Immature natural killer cell (primary cell): ENCODE measurements at regions not wholly inside any gene's neighbourhood (a gene's known extent, or its start where the extent isn't known, plus 50 kb on each side); places are given as distances from the start of the nearest gene placed in this dataset.

Experiments used
- DNase-seq, 3 donors: peaks; one replicate each; pipeline ENCODE4 v3.0.0; 2022; ENCODE audit warnings: mixed read lengths in 1 of 3
- H3K27ac Mint-ChIP-seq, 6 donors: one replicate each; pipeline ENCODE4 v1.8.0; 2020; ENCODE audit warnings: mixed read lengths in 6 of 6, mild to moderate bottlenecking in 5 of 6, inconsistent platforms in 4 of 6, moderate library complexity in 3 of 6
- H3K27me3 Mint-ChIP-seq, 3 donors: one replicate each; pipeline ENCODE4 v1.8.0; 2020 to 2021; ENCODE audit warnings: low read depth in 3 of 3, mild to moderate bottlenecking in 3 of 3, mixed read lengths in 3 of 3, moderate library complexity in 3 of 3, inconsistent platforms in 1 of 3
- H3K36me3 Mint-ChIP-seq, 3 donors: one replicate each; pipeline ENCODE4 v1.8.0; 2020; ENCODE audit warnings: mixed read lengths in 3 of 3, inconsistent platforms in 2 of 3, mild to moderate bottlenecking in 2 of 3
- H3K4me1 Mint-ChIP-seq, 2 donors: one replicate each; pipeline ENCODE4 v1.8.0; 2020; ENCODE audit warnings: inconsistent platforms in 2 of 2, mild to moderate bottlenecking in 2 of 2, mixed read lengths in 2 of 2, moderate library complexity in 1 of 2
- H3K4me3 Mint-ChIP-seq, 5 donors: one replicate each; pipeline ENCODE4 v1.8.0; 2020; ENCODE audit warnings: mild to moderate bottlenecking in 5 of 5, mixed read lengths in 5 of 5, inconsistent platforms in 3 of 5, moderate library complexity in 3 of 5
- H3K9me3 Mint-ChIP-seq, 6 donors: one replicate each; pipeline ENCODE4 v1.8.0; 2020; ENCODE audit warnings: mild to moderate bottlenecking in 6 of 6, mixed read lengths in 6 of 6, inconsistent platforms in 4 of 6, moderate library complexity in 3 of 6

GRCh38 chr2:34901739-34902138 lies 1302.6 kb upstream of the FAM98A start:
- peaks cover 0 to 40% (median 7%) of the 10 kb centered on the region in 6 donors for H3K9me3 Mint-ChIP-seq
- no peaks in the 10 kb centered on the region for H3K4me1 Mint-ChIP-seq
- H3K4me3 Mint-ChIP-seq = no peak overlapping the region
- H3K27me3 Mint-ChIP-seq = peaks cover 0 to 2% (median 0%) of the 10 kb centered on the region in 3 donors
- no peak for DNase-seq
- H3K27ac Mint-ChIP-seq = no peak overlapping the region
- H3K36me3 Mint-ChIP-seq = no peaks in the 10 kb centered on the region

- Mint-ChIP-seq H3K36me3 (no peaks in the 10 kb centered on the region), H3K27me3 (no peaks in the 10 kb centered on the region)
These were observed 1300.0 kb upstream of the FAM98A start for GRCh38 chr2:34899079-34899478.

DNA sequence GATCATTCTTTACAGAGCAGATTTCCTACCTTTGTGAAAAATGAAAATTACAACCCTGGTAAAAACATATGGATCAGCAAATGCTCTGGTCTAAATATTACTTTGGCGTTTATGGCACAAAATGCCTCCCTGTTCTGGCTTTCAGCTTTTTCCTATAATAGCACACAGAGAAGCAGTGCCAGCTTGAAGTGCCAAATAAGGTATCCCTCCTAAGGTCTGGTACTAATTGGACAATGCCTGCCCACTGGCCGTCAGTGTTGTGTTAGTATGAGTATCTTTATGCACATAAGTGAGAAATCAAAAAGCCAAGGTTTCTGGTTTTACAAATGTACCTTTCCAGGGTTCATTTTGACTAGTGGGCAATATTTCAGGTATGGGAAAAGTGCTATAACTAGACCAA lies 1293.7 kb upstream of the FAM98A start:
- no peaks in the 10 kb centered on the region for H3K4me1 Mint-ChIP-seq
- no peak overlapping the region for H3K4me3 Mint-ChIP-seq
- no peak overlapping the region for H3K27ac Mint-ChIP-seq

More at GRCh38 chr2:34899079-34899478, 1300.0 kb upstream of the FAM98A start:
- Mint-ChIP-seq H3K4me3 (no peak overlapping the region), H3K4me1 (no peaks in the 10 kb centered on the region), H3K9me3 (peaks cover 0 to 23% (median 7%) of the 10 kb centered on the region in 6 donors), H3K27ac (no peak overlapping the region)
- DNase-seq = no peak

GRCh38 chr2:34892256-34892655 lies 1293.2 kb upstream of the FAM98A start:
- no peak for DNase-seq
- Mint-ChIP-seq H3K27me3 (no peaks in the 10 kb centered on the region), H3K4me3 (no peak overlapping the region), H3K27ac (no peak overlapping the region), H3K36me3 (no peaks in the 10 kb centered on the region), H3K9me3 (peaks cover 3 to 19% (median 9%) of the 10 kb centered on the region in 6 donors), H3K4me1 (no peaks in the 10 kb centered on the region)

More for the DNA sequence above, 1293.7 kb upstream of the FAM98A start:
- H3K9me3 Mint-ChIP-seq = peaks cover 3 to 19% (median 10%) of the 10 kb centered on the region in 6 donors
- H3K27me3 Mint-ChIP-seq = no peaks in the 10 kb centered on the region
- H3K36me3 Mint-ChIP-seq = no peaks in the 10 kb centered on the region
- no peak for DNase-seq

DNA sequence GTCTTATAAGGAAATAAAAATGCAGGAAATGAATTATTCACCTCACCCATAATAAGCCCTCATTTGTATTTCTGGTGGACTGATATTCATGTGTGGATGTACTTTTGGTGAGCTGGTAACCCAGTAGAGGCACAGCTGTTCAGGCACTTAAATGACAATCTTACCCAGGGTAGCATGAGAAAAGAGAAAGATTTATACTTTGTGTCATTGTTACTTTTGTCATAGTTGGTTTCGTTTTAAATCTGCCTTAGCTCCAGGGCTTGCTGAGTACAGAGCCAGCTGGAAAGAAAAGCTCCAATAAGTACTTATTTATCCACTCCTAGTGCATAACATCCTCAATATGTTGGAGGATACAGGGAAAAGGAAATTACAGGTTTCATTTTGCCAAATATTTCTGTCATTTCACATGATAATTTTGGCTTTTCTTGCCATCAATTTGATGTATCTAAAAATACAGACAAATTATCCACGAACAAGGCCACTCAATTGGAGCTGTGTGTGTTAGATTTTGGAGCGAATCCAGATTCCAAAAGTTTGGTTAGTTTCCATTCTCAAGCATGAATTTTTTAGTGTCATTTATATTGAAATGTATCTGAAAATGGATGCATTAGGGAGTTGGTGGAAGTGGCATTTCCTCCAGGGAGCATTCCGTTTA lies 1276.1 kb upstream of the FAM98A start:
- Mint-ChIP-seq H3K4me1 (no peaks in the 10 kb centered on the region), H3K27me3 (no peaks in the 10 kb centered on the region), H3K27ac (no peak overlapping the region), H3K36me3 (peaks cover 0 to 4% (median 0%) of the 10 kb centered on the region in 3 donors), H3K9me3 (peaks cover 6 to 18% (median 8%) of the 10 kb centered on the region in 6 donors), H3K4me3 (no peak overlapping the region)
- DNase-seq = no peak

DNA sequence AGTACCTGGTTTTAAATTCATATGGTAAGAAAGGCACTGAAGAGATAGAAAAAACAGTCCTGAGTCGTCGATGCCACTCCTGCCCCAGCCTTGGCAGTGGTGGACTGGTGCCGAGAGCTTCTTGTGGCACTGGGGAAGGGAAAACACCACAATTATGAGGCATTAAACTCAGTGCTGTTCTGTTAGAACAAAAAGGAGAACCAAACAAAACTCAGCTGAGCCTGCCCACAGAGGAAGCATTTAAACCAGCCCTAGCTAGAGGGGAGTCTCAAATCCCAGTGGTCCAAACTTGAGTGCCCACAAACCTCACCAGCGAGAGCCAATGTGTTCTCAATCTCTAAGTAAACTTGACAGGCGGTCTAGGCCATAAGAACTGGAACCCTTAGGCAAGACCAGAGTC lies 1254.5 kb upstream of the FAM98A start:
- peaks cover 15 to 59% (median 26%) of the 10 kb centered on the region in 6 donors for H3K9me3 Mint-ChIP-seq
- no peak overlapping the region for H3K4me3 Mint-ChIP-seq
- H3K36me3 Mint-ChIP-seq = peaks cover 0 to 5% (median 0%) of the 10 kb centered on the region in 3 donors
- no peak for DNase-seq
- H3K4me1 Mint-ChIP-seq = no peaks in the 10 kb centered on the region
- no peak overlapping the region for H3K27ac Mint-ChIP-seq
- peaks cover 0 to 1% (median 0%) of the 10 kb centered on the region in 3 donors for H3K27me3 Mint-ChIP-seq

GRCh38 chr2:34851804-34852203 lies 1252.7 kb upstream of the FAM98A start:
- no peaks in the 10 kb centered on the region for H3K4me1 Mint-ChIP-seq
- no peak overlapping the region for H3K4me3 Mint-ChIP-seq
- peaks cover 12 to 64% (median 18%) of the 10 kb centered on the region in 6 donors for H3K9me3 Mint-ChIP-seq
- no peaks in the 10 kb centered on the region for H3K36me3 Mint-ChIP-seq
- no peak for DNase-seq
- H3K27me3 Mint-ChIP-seq = peaks cover 0 to 1% (median 0%) of the 10 kb centered on the region in 3 donors
- no peak overlapping the region for H3K27ac Mint-ChIP-seq

DNA sequence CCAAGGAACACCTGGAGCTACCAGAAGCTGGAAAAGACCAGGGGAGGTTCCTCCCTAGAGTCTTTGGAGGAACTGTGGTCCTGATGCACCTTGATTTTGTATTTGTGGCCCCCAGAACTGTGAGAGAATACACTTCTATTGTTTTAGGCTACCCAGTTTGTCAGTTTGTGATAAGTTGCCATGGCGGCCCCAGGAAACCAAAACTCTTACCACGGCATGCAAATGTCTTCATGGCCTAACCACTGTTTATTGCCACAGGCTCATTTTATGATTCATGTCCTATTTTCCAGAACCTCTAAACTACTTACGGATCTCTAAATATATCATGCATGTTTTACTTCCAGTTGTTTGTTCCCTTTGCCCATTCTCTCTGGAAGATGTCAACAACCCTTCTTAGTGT lies 1250.7 kb upstream of the FAM98A start:
- no peak overlapping the region for H3K4me3 Mint-ChIP-seq
- H3K36me3 Mint-ChIP-seq = no peaks in the 10 kb centered on the region
- no peak for DNase-seq
- H3K9me3 Mint-ChIP-seq = peaks cover 8 to 62% (median 14%) of the 10 kb centered on the region in 6 donors
- H3K27ac Mint-ChIP-seq = no peak overlapping the region
- H3K4me1 Mint-ChIP-seq = no peaks in the 10 kb centered on the region
- no peaks in the 10 kb centered on the region for H3K27me3 Mint-ChIP-seq

- Mint-ChIP-seq H3K4me3 (no peak overlapping the region), H3K27me3 (no peaks in the 10 kb centered on the region), H3K4me1 (no peaks in the 10 kb centered on the region), H3K36me3 (no peaks in the 10 kb centered on the region), H3K9me3 (peaks cover 13 to 62% (median 18%) of the 10 kb centered on the region in 6 donors), H3K27ac (no peak overlapping the region)
- DNase-seq = no peak
These were observed 1249.6 kb upstream of the FAM98A start for GRCh38 chr2:34848691-34849090.

DNA sequence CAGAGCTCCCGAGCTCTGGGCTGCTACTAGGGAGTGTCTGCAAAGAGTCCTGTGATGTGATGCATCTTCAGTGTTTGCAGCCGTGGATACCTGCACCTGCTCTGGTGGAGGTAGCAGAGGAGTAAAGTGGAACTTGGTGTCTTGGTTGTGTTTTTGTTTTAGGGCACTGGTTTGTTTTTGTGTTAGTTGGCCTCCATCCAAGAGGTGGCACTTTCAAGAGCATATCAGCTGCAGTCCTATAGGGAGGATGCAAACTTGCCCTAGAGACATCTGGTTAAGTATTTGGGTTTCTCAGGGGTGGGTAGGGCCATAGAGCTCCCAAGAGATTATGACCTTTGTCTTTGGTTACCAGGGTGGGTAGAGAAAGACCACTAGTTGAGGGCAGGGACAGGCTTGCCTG lies 1249.0 kb upstream of the FAM98A start:
- H3K27ac Mint-ChIP-seq = no peak overlapping the region
- H3K4me1 Mint-ChIP-seq = no peaks in the 10 kb centered on the region
- H3K9me3 Mint-ChIP-seq = peaks cover 8 to 57% (median 17%) of the 10 kb centered on the region in 6 donors
- DNase-seq = no peak
- no peaks in the 10 kb centered on the region for H3K36me3 Mint-ChIP-seq
- H3K4me3 Mint-ChIP-seq = no peak overlapping the region
- no peaks in the 10 kb centered on the region for H3K27me3 Mint-ChIP-seq

DNA sequence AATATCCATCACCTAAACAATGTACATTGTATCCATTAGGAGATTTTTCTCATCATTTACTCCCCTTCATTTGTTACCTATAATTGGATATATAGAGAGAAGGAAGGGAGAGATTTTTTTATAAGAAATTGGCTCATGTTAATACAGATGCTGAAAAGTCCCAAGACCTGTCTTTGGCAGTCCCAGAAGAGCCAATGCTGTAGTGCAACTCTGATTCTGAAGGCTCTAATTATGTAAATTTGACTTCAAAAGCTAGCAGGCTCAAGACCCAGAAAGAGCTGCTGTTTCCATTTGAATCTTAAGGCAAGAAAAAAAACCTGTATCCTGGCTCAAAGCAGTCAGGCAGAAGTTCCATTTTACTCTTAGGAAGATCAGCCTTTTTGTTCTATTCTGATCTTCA lies 1245.5 kb upstream of the FAM98A start:
- Mint-ChIP-seq H3K27ac (no peak overlapping the region), H3K4me3 (no peak overlapping the region), H3K4me1 (no peaks in the 10 kb centered on the region), H3K36me3 (no peaks in the 10 kb centered on the region), H3K9me3 (peaks cover 6 to 51% (median 21%) of the 10 kb centered on the region in 6 donors), H3K27me3 (no peaks in the 10 kb centered on the region)
- DNase-seq = no peak

GRCh38 chr2:34838408-34838807 lies 1239.3 kb upstream of the FAM98A start:
- Mint-ChIP-seq H3K27ac (no peak overlapping the region), H3K4me1 (no peaks in the 10 kb centered on the region), H3K9me3 (peaks cover 14 to 57% (median 30%) of the 10 kb centered on the region in 6 donors), H3K4me3 (no peak overlapping the region), H3K27me3 (peaks cover 0 to 2% (median 1%) of the 10 kb centered on the region in 3 donors), H3K36me3 (peaks cover 0 to 3% (median 3%) of the 10 kb centered on the region in 3 donors)
- DNase-seq = no peak

- Mint-ChIP-seq H3K27ac (no peak overlapping the region), H3K4me3 (no peak overlapping the region), H3K4me1 (no peaks in the 10 kb centered on the region), H3K9me3 (peaks cover 15 to 64% (median 30%) of the 10 kb centered on the region in 6 donors), H3K36me3 (peaks cover 0 to 4% (median 3%) of the 10 kb centered on the region in 3 donors), H3K27me3 (peaks cover 0 to 2% (median 1%) of the 10 kb centered on the region in 3 donors)
- DNase-seq = no peak
These were observed 1237.3 kb upstream of the FAM98A start for GRCh38 chr2:34836361-34836760.

GRCh38 chr2:34831096-34831495 lies 1232.0 kb upstream of the FAM98A start:
- Mint-ChIP-seq H3K4me1 (no peaks in the 10 kb centered on the region), H3K4me3 (no peak overlapping the region), H3K36me3 (peaks cover 0 to 4% (median 3%) of the 10 kb centered on the region in 3 donors), H3K9me3 (peaks cover 5 to 39% (median 18%) of the 10 kb centered on the region in 6 donors), H3K27me3 (no peaks in the 10 kb centered on the region), H3K27ac (no peak overlapping the region)
- DNase-seq = no peak

DNA sequence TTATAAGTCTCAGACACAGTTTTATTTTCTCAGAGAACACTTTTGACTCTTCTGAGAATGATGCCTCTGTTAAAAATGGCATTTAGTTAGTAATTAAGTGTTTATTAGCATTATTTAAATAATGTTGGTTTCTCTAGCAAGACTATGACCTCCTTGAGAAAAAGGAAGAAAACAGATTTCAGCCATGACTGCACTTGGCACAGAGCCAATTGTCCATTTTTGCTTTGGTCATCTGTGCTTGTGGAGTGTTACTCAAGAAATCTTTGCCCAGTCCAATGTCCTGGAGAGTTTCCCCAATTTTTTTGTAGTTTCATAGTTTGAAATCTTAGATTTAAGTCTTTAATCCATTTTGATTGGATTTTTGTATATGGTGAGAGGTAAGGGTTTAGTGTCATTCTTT lies 1229.4 kb upstream of the FAM98A start:
- peaks cover 0 to 2% (median under 1%) of the 10 kb centered on the region in 3 donors for H3K36me3 Mint-ChIP-seq
- DNase-seq = no peak
- peaks cover 7 to 26% (median 12%) of the 10 kb centered on the region in 6 donors for H3K9me3 Mint-ChIP-seq
- H3K27me3 Mint-ChIP-seq = no peaks in the 10 kb centered on the region
- H3K4me1 Mint-ChIP-seq = no peaks in the 10 kb centered on the region
- H3K27ac Mint-ChIP-seq = no peak overlapping the region
- no peak overlapping the region for H3K4me3 Mint-ChIP-seq
